Pons (tissue), 1 donor: ENCODE measurements at regions not wholly inside any gene's neighbourhood (a gene's known extent, or its start where the extent isn't known, plus 50 kb on each side); places are given as distances from the start of the nearest gene placed in this dataset.

ENCODE experiments used
- DNase-seq: peaks from one replicate; pipeline ENCODE4 v3.0.0-alpha.2; 2016; ENCODE audit warnings: low spot score

DNA sequence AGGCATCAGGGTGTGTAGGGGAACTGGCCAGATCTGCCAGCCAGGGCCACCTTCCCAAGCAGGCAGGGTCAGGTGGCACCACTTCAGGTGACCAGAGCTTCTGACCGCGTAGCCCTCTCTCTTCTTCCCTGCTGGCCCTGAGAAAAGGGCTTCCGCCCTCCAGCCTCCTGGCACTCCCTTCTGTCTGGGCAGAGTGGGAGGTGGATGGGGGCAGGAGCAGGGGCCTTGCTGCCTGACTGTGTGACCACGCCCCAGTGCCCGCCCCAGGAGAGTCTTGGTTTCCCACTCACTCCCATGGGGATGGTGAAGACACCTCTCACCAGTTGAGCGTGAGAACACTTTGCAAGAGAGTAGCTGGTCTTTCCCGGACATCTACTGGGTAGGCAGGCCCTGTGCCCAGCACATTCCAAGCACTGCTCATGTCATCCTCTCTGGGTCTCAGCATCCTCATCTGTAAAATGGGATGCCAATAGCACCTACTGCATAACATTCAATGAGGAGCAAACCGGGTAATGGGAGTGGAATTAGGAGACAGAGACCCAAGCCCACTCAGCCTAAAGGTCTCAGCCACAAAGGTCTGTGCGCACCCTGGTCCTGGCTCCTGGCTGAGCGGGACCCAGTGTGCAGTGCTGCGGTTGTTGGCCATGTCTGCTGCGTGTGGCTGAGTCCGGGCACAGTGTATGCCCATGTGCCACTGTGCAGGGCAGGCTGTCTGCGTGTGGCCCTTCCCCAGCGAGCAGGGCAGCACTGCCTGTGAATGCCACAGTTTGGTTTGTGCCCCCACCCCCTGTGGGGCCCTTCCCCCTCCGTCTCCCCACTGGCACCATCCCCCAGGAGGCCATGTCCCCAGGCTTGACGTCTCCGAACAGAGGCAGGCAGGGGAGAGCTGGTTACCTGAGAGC lies 179.1 kb upstream of the IER5L start:
- DNase-seq: no peak

- DNase-seq: no peak
These were observed 177.6 kb upstream of the IER5L start for GRCh38 chr9:129355631-129356030.

- DNase-seq: no peak
These were observed 176.4 kb upstream of the IER5L start for GRCh38 chr9:129354498-129354897.

GRCh38 chr9:129353697-129354336 lies 175.8 kb upstream of the IER5L start:
- DNase-seq: no peak

DNA sequence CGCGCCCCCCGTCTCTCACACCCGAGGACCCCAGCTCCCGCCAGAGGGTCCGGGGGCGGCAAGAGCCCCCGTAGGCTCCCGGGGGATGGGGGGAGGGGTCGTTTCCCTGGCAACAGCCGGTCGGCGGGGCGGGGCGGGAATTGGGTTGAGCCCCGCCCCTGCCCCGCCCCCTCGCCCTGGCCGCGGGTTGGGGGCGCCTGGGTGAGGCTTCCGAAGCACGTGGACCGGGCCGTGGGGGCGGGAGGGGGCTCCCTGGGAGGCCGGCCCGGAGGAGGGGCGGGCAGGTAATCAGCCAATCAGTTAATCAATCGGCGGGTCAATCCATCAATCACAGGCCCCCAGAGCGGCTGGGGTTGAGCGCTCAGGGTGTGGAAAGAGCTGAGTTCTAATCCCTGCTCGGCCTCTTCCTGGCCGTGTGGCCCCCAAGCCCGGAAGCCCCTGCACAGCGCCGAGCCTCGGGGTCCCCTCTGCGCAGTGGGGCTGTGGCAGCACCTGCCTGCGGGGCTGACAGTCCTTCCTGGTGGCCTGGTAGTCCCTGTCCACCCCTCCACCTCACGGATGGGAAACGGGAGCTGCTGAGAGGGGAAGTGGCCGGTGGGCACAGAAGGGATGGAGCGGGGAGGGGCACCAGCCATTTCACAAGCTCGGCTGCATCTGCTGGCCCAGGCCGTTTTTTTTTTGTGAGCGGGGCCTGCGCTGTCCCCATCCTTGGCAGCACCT lies 174.2 kb upstream of the IER5L start:
- DNase-seq: no peak

DNA sequence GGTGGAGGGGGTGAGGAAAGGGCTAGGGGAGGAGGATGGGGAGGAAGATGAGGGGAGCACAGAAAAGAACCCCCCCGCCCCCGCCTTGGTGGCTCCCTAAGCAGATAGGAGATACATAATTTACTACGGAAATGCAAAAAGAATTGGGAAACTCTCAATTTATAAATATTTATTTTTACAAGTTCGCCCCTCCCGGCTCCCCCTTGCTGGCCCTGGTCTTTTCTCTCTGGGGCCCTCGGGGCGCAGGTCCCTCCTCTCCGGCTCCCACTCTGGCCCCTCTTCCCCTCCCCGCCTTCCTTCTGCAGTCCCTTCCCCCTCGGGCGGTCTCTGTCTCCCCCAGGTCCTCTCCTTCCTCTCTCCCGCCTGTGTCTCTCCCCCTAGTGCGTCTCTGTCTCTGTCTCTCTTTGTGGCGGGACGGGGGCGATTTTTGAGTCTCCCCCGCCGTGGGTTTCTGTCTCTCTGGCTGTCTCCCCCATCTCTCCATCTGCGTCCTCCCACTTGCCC lies 173.6 kb upstream of the IER5L start:
- no peak for DNase-seq

GRCh38 chr9:129351058-129351641 lies 173.1 kb upstream of the IER5L start:
- DNase-seq: no peak

GRCh38 chr9:129350143-129350935 lies 172.3 kb upstream of the IER5L start:
- no peak for DNase-seq

- no peak for DNase-seq
These were observed 171.5 kb upstream of the IER5L start for GRCh38 chr9:129349665-129349947.

GRCh38 chr9:129348890-129349664 lies 171.0 kb upstream of the IER5L start:
- no peak for DNase-seq

GRCh38 chr9:129347316-129348120 lies 169.5 kb upstream of the IER5L start:
- DNase-seq: no peak

DNA sequence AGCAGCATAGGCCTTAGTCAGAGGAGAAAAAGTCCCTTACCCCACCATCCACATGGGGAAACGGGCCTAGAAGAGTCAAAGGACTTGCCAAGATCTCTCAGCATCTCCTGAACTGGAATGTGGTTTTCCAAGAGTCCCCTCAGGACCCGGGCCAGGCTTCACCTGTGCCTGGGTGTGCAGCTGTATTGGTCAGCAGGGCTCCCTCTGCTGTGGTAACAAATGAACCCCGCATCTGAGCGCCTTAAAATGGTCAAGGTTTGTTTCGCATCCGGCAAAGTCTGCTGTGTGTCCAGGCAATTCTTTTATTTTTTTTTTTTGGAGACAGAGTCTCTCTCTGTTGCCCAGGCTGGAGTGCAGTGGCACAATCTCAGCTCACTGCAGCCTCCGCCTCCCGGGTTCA lies 168.0 kb upstream of the IER5L start:
- DNase-seq: no peak

GRCh38 chr9:129344641-129345495 lies 166.8 kb upstream of the IER5L start:
- peak; percentile 62 for DNase-seq

GRCh38 chr9:129343424-129344375 lies 165.6 kb upstream of the IER5L start:
- DNase-seq: peak; percentile 76

- DNase-seq: no peak
These were observed 164.7 kb upstream of the IER5L start for GRCh38 chr9:129342591-129343423.

DNA sequence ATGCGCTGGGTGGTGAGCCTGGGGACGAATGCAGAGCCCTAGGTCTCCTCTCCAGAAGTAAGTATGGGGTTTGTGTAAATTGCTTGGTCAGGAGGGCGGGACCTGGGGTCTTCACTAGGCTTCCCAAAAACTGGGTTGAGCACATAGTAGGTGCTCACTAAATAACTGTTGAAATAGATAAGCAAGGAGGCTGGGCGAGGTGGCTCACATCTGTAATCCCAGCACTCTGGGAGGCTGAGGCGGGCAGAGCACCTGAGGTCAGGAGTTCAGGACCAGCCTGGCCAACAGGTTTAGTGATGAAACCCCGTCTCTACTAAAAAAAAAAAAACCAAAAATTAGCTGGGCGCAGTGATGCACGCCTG lies 163.9 kb upstream of the IER5L start:
- DNase-seq: no peak
